Peyer's patch (tissue), 4 donors: ENCODE measurements at regions not wholly inside any gene's neighbourhood (a gene's known extent, or its start where the extent isn't known, plus 50 kb on each side); places are given as distances from the start of the nearest gene placed in this dataset.

Source experiments
- CTCF ChIP-seq, 6 experiments: fragments of 450-650 bp in 4 of 6; fragments of 200-600 bp in 2 of 6; sonication (generic) in 1 of 6; IDR thresholded peaks; one replicate each; pipeline ENCODE4 v1.5.1; 2017 to 2019; ENCODE audit warnings: antibody characterized with exemption in 6 of 6, mild to moderate bottlenecking in 3 of 6, moderate library complexity in 1 of 6
- POLR2A ChIP-seq, 2 donors: fragments of 450-650 bp; IDR thresholded peaks; one replicate each; pipeline ENCODE4 v1.5.1; 2017; ENCODE audit warnings: antibody characterized with exemption in 2 of 2, mild to moderate bottlenecking in 2 of 2, moderate library complexity in 2 of 2

GRCh38 chr1:219749370-219749769, 136.5 kb upstream of the ZC3H11B start:
- TF ChIP-seq CTCF (IDR thresholded peaks at IDR 0.05) = no peak
- TF ChIP-seq POLR2A (IDR thresholded peaks at IDR 0.05) = no peak
